ENCODE measurements at regions not wholly inside any gene's neighbourhood (a gene's known extent, or its start where the extent isn't known, plus 50 kb on each side); places are given as distances from the start of the nearest gene placed in this dataset.
"Not testable (repeated sequence)": the region's sequence is repeated elsewhere in the genome, so short reads cannot be mapped to it uniquely, and the experiment has no call there.

DNA sequence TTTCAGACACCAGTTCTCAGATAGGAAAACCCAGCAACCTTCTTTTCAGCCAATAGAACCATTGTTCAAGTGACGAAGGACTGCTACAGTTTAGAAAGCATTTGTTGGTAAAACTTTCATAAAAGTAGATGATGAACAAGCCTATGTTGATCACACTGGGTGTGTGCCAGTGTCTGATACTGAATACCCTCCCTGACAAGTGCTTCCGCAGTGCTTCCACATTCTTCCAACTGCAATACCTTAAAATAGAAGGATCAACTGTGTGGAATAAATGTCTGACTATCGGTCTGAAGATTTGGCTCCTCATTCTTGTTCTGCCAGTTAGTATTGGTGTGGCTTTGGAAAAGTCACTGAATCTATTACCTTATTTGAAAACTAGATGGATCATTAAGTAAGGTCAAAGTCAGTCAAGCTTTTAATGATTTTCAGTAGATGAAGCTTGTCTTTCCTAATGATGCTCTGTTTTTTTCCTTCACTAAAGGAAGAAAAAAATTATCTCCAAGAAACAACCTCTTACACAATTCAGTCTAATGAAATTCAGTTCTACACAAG lies 479.4 kb upstream of the CBLB start:
- DNase-seq (ENCODE audit: low read depth): no peak

DNA sequence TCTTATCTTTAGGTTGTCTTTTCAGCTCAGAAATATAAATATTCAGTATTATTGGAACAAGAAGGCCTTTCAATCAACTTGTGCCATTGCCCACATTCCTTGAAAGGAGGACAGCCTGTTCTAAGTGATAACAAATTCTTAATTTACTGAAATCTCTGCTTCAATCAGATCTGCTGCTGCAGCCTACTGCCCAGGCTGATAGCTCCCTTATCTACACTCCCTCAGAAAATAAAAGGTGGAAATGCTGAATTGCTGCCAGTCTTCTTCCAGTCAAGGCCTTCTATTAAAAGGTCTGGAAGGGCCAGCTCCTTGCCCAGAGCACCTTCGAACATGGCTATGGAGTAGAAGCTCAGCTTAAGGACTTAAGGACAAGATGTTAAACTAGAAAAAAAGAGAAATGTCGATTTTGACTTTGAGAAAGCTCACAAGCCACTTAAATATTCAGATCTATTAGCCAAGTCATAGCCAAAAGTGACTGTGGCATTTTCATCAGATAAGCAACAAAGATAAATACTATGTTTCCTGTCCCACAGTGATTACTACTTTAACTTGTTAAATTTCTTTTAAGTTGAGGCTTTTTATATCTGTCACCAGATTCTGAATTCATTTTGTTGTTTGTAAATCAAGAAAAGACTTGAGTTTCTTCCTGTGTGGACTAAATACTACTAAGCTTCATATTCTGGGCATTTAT lies 480.5 kb upstream of the CBLB start:
- DNase-seq (ENCODE audit: low read depth): no peak

DNA sequence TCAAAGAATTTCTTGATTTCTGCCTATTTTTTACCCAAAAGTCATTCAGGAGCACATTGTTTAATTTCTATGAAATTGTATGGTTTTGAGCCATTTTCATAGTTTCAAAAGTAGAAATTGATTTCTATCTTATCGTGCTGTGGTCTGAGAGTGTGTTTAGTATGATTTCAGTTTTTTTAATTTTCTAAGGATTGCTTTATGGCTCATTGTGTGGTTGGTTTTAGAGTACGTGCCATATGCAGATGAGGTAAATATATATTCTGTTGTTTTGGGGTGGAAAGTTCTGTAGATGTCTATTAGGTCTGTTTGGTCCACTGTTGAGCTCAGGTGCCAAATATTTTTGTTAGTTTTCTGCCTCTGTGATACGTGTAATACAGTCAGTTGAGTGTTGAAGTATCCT lies 487.1 kb upstream of the CBLB start:
- DNase-seq (ENCODE audit: low read depth): no peak

DNA sequence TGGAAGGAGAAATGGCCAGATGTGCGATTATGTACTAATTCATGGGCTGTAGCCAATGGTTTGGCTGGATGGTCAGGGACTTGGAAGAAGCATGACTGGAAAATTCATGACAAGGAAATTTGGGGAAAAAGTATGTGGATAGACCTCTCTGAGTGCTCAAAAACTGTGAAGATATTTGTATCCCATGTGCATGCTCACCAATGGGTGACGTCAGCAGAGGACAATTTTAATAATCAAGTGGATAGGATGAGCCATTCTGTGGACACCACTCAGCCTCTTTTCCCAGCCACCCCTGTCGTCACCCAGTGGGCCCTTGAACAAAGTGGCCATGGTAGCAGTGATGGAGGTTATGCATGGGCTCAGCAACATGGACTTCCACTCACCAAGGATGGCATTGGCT lies 490.9 kb upstream of the CBLB start:
- no peak for DNase-seq (ENCODE audit: low read depth)

DNA sequence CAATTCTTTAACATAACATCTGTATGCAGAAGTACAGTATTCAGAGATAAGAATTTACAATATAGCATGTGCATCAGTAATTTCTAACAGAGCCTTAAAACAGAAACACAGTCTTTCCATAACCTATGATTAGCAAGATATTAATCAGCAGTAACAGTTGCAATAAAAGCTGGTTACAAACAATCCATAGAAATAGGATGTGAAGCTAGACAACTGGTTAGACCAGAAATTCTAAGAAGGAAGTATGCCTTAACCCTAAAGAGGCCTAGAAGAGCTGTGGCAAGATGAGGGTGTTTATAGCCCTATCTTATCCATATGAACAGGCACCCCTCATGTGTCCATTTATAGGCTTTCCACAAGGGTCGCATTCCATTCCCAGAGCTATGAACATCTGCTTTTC lies 492.1 kb upstream of the CBLB start:
- DNase-seq (ENCODE audit: low read depth): not testable (repeated sequence)

DNA sequence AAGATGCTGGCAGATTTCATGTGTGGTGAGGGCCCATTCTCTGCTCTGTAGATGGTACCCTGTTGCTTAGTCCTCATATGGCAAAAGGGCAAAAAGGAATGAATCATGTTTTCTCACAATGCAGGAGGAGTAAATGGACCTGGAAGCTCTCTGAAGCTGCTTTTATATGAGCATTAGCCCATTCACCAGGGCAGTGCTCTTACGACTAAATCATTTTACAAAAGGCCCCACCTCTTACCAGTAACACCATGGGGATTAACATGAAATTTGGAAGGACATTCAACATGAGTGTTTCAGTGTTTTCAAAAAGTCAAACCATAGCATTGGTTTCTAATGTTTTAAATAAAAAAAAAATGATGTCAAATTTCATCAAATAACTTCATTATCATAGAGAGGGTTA lies 495.7 kb upstream of the CBLB start:
- DNase-seq (ENCODE audit: low read depth): no peak

DNA sequence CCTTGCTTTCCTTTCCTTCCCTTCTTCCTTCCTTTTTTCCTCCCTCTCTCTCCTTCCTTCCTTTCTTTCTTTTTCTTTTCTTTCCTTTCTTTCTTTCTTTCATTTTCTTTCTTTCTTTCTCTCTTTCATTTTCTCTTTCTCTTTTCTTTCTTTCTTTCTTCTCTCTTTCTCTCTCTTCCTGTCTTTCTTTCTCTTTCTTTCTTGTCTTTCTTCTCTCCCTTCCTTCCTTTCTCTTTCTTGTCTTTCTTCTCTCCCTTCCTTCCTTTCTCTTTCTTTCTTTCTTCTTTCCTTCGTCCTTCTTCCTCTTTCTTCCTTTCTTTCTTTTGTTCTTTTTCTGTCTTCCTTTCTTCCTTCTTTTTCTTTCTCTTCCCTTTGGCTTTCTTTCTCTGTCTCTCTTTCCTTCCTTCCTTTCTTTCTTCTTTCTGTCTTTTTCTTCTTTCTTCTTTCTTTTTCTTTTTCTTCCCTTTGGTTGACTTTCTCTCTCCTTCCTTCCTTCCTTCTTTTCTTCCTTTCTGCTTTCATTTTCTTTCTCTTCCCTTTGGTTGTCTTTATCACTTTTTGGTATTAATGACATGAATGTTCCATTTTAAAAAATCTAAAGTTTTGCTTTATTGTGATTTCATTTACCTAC lies 496.4 kb upstream of the CBLB start:
- no peak for DNase-seq (ENCODE audit: low read depth)

DNA sequence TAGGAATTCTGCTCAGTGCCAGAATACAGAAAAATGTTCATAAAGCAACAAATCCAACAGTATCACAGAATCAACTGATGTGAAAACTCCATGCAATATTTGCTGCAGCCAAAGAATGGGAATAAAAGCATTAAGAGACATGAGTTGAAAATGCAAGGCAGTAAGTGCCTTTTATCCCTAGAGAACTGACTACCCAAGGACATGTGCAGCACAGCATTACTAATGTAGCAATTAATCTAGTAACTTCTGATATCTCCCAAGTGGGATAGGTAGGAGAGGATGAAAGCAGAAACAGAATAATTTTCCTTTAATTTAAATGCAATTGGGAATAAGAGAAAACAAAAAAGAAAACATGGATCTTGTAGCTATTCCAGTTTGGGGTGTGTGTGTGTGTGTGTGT lies 497.5 kb upstream of the CBLB start:
- no peak for DNase-seq (ENCODE audit: low read depth)

DNA sequence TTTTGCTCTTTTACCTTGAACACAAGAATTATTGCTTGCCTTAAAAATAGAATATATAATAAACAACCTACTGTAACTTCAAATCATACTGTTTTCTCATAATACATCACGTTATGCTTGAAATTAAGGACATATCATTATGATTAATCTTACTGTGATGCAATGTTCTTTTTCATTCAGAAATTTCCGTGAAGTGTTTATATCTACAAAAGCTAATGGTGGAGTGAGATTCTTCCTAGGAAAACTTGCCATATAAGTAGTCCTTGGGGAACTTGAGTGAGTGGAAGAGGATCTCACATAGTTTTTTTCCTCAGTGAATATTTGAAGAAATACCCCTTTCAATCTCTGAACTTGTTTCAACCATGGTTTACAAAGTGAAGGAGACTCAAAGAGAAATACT lies 498.7 kb upstream of the CBLB start:
- DNase-seq (ENCODE audit: low read depth): no peak

DNA sequence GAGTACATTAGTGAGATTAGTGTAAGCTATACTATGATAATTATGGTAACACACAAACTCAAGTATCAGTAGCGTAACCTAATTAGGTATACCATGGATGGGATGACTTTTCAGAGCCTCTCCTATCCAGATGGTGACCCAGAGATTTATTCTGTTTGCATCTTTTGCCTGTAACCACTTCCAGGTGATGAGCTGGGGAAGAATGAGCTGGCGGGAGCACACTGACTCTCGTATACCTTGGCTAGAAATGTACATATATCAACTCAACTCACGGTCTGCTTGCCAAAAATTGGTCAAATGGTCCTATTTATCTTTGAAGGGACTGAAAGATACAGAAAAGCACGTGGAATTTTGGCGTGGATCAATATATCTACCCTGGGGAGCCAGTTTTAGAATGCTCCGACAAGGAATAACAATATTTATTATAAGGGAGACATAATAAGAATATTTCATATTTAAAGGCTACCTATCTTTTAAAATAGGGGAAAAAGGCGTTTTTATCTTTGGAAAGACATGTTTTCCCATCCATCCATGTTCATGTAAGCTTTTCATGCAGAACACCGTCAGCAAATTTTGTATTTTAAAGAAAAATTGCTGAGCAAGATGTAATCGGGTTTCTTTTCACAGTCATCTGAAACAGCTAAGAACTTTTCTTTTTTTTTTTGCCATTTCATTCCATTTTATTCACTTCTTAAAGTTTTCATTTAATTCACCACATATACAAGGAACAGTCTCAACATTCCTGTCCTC lies 502.6 kb upstream of the CBLB start:
- DNase-seq (ENCODE audit: low read depth): no peak

DNA sequence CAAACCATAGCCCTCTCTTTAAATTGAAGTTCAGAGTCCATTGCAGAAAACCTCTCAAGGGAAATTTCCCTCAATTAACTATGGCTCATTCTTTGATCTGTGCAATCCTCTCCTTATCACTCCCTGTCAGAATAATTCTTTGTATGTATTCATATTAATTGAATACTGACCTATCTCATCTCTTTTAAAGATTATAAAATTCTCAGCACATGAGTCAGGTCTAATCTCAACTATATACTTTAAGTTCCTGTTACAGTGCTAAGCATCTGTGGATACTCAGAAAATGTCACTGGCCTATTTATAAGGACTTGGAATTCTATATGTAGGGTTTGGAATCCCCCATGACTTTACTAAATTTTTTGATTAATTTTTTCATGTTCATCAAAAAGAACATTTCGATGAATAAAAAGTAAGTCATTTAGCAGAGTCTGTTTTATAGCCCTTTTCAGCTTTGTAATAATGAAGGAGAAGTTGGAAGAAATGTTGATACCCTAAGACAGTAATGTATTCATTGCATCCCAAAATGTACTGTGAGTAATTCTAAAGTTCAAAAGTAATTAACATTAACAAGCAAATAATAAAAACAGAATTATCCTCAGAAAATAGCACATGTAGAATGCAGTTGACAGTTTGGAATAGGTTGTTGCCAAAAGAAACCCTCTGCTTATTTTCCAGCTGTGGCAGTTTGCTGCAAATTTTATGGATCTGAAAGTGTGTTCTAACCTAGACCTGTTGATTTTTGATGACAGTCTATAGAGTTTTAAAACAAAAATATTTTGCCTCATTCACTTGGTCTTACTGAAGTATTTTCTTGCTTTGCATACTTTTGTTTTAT lies 503.4 kb upstream of the CBLB start:
- DNase-seq (ENCODE audit: low read depth): no peak

DNA sequence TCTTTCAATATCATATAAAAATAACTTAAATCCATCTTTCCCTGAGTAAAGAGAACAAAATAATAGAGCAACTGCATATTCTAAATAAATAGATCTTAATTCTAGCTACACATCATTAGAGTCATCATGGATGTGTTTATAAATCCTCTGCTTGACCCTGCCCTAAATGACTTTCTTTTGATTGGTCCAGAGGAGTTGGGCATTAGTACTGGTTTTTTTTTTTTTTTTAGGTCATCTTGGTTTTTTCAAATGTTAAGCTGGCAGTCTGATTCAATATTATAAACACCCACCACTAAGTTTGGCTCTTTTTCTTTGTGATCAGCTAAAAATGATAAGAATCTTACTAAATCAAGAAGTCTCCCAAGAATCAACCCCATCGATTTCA lies 504.0 kb upstream of the CBLB start:
- DNase-seq (ENCODE audit: low read depth): no peak

DNA sequence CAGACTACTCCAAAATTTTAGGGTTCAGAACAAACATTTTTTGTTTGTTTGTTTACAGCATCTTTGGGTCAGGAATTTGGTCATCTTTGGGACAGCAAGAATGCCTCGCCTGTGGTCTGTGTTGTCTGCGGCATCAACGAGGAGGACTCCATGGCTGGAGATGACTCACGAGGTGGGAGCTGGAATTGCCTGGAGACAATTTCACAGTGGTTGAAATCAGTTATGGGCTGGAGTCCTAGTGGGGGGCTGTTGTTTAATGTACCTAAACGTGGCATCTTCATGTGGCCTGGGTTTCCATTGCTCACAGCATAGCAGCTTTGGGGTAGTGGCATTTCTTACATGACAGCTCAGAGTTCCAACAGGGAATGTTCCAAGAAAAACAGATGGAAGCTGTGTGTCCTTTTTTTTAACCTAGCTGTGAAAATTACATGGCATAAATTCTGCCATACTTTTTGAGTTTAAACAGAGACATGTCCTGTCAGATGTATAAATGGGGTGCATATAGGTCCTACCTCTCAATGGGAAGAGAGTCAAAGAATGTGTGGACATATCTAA lies 507.3 kb upstream of the CBLB start:
- no peak for DNase-seq (ENCODE audit: low read depth)

DNA sequence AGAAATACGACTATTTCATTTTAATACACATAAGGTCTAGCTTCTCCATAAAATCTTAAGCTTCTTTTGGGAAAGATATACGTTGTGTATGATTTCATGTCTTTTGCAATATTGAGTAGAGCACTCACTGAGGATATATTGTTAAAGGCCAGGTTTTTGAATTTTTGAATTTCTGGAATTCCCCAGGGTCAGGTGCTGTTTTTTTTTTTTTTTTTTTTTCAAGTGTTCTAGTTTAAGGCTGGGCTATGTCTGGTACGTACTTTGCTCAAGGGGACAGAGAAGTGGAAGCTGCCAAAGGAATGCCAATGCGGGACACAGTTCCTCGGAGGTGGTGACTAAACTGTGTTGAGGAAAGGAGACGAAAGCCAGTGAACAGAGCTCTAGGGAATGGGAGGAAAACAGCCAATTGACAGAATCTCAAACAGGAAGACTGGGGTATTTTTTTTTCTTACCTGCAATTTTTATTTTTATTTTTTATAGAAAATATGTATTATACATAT lies 510.5 kb upstream of the CBLB start:
- no peak for DNase-seq (ENCODE audit: low read depth)

DNA sequence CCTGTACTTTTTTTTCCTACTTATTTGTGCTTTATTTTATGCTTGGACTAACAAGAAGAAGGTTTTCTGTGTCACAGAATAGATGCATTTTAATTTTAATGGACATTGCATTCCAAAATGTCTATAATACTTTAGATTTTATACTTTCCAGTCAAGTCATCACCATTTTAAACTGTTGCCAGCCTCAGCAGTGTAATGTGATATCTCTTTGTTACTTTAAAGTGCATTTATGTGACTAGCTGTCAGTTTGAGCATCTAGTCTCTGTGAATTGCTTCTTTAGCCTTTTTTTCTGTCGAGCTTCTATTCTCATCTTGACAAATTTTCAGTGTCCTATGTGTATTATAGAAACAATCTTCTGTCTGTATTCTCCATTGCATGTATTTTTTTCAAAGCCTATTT lies 511.4 kb upstream of the CBLB start:
- no peak for DNase-seq (ENCODE audit: low read depth)

DNA sequence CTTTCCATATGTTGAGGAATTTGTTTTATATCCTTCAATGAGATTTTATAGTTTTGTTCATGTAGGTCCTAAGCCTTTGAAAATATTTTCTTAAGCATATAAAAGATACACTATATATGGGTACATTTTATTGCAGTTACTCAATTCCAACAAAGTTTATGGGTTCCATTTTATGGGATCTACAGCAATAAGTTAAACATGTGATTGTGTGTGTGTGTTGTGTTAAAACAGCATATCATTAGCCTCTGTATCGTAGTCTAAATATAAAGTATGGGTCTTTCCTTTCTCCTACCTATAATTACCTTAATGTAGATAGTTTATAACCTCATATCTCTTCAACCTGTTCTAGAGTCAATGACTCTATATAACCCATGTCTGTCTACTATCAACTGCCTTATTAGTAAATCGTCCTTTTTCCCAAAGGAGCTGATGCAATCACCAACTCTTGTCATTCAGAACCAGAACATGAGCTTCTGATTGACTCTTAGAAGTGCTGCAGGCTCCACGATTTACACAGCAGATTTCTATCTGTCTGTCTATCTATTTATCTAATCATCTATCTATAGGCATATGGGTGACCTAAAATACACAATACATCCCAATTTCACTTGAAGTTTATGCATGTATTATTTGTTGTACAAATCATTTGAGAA lies 512.6 kb upstream of the CBLB start:
- DNase-seq (ENCODE audit: low read depth): no peak

DNA sequence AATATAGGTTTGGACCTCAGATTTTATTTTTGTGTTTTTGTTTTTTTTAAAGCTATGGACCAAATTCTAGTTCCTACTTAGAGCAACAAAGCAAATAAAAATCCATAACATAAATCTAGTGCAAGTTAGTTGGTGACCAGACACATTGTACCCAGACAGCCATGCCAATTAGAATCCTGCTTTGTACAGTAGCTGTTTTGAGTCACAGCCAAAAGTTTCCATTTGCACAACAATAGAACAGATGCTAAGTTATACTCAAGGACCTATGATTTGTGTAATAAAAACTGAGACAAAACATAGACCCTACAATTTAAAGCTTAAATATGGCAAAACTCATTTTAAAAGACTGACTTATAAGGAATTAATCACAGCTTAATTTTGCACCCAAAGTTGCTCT lies 513.1 kb upstream of the CBLB start:
- DNase-seq (ENCODE audit: low read depth): no peak

DNA sequence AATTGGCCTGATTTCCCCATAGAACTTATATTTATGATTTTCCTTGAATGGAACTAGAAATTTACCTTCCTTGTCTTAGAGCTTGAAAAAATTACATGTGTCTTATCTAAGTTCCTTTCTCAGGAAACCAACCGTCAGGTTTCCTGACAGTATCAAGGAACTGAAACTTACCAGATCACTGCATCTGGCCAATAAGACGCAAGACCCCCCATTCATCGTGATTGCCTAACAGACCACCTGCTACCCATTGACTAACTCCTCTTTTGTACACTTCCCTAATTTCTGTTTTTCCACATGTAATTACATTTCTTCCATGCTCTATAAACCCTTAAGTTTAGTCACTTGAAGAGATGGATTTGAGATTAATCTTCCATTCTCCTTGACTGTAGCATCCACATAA lies 517.2 kb upstream of the CBLB start:
- DNase-seq (ENCODE audit: low read depth): no peak

DNA sequence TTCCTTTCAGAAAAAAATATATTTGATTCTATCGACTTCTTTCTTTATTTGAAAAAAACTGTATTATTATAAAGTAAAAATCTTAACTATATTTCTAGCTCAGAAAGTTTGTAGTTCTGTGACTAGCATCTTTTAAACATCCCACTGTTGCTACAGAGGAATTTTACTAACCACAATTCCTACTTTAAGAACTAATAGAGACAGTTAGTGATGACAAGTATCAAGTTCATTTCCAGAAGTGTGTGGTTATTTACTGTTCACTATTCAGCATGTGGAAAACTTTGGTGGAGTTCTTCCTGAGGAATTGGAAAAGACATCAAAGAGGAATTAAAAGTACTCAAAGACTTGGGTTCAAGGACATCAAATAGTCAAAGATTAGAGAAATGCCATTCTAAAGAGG lies 524.1 kb upstream of the CBLB start:
- no peak for DNase-seq (ENCODE audit: low read depth)

DNA sequence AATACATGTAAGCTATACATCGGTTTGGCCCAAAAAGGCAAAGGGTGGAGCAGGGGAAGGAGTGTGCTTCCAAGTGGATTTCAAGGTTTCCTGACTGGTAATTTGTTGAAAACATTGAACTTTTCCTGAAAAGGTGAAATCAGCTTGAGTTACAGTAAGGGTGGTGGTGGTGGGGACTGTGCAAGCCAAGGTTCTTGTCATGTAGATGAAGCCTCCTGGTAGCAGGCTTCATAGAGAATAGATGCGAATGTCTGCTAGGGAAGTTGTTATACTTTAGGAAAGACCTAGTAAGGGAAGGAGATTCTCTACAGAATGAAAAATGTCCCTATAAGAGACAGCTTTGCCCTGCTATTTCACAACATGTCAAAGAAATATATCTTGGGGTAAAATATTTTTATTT lies 528.2 kb upstream of the CBLB start:
- no peak for DNase-seq (ENCODE audit: low read depth)

DNA sequence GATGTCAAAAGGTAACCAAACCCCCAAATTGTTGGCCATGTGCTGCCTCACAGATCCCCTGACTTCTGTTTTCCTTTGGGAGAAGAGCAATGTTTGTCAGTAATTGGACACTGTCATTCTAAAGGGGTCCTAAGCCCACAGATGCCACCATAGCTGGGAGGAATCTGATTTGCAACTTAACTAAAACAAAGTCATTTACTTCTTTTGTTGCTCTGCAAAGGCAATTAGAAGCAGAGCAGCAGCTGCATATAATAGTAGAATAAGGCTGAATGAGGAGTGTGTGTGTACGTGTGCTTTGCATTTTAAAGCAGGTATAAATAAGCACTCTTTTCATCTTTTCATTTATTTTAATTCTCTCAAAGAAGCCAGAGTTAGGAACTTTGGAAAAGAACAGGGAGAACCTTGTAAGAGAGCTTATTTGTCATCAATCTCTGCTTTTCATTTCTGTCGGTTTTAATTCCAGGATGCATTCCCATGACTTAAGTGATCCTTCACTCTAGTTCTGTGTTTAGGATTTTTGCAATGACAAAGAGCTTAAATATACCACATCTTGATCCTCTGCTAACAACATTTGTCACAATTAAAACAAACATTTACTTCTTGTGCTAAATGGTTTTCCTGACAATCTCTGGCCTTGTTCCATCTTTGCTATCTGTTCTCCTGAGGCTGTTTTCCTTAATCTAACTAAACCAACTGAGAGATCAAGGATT lies 530.2 kb upstream of the CBLB start:
- no peak for DNase-seq (ENCODE audit: low read depth)

Data from T follicular helper cell (primary cell).